HG03565 (cell line): ENCODE measurements at regions not wholly inside any gene's neighbourhood (a gene's known extent, or its start where the extent isn't known, plus 50 kb on each side); places are given as distances from the start of the nearest gene placed in this dataset.
A peak's percentile ranks its signal among the peaks of the same experiment; 100 is the strongest.
"Not testable (repeated sequence)": the region's sequence is repeated elsewhere in the genome, so short reads cannot be mapped to it uniquely, and the experiment has no call there.

ENCODE experiments used
- ATAC-seq: cut with Tn5 transposase; IDR thresholded peaks from one replicate; pipeline ENCODE4 v1.9.1; 2021; ENCODE audit warnings: mild to moderate bottlenecking, moderate library complexity; ENCODE audit not compliant: unreplicated experiment

DNA sequence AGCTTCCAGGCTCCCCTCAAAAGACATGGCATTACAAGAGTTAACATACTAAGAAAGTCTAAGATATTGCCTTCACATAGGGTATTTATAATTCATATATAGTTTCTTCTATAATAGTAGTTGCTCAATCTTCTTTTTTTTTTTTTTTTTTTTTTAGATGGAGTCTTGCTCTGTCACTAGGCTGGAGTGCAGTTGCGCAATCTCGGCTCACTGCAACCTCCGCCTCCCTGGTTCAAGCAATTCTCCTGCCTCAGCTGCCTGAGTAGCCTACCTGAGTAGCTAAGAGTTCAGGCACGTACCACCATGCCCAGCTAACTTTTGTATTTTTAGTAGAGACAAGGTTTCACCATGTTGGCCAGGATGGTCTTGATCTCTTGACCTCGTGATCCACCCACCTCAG lies 337.0 kb downstream of the FAM181B start:
- not testable (repeated sequence) for ATAC-seq

GRCh38 chr11:82384308-82384707 lies 349.4 kb downstream of the FAM181B start:
- no peak for ATAC-seq

- ATAC-seq, result no peak
Measured at GRCh38 chr11:82373781-82374542, 359.7 kb downstream of the FAM181B start.

- ATAC-seq, result no peak
Measured at GRCh38 chr11:82365351-82365750, 368.3 kb downstream of the FAM181B start.

DNA sequence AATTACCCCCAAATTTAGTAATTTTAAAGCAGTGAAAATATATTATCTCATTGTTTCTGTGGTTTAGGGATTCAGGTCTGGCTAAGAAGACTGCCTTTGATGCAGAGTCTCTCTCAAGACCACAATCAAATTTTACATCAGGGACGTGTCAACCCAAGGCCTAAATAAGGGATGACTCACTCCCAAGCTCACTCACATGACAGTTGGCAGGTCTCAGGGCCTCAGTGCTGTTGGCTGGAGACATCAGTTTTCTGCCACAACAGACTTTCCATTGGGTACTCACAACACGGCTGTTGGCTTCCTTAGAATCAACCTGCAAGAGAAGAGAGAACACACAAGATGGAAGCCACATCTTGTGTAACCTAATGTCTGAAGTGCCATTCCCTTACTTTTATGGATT lies 377.3 kb downstream of the FAM181B start:
- ATAC-seq, result no peak

DNA sequence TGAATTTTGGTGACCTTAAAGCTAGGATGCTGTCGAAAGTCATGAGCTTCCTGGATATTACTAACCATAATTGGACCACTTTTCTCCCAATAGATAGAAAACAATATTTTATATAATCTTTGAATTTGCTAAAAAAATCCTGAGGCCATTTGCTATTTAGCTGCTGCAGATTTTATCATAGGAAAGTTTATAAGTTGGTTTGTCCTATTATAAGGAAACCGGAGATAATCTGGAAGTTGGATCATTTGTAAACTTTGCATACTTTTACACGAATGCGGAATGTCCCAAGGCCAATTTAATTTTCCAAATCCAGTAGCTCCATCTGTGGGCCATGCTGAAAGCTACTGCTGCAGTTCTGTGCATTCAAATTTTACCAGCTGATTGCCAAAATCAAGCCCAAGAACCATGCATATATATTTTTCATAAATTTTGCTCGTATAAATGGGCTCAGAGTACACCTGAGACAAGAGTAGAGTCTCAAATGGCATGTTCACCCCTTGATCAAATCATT lies 378.3 kb downstream of the FAM181B start:
- ATAC-seq, result no peak

DNA sequence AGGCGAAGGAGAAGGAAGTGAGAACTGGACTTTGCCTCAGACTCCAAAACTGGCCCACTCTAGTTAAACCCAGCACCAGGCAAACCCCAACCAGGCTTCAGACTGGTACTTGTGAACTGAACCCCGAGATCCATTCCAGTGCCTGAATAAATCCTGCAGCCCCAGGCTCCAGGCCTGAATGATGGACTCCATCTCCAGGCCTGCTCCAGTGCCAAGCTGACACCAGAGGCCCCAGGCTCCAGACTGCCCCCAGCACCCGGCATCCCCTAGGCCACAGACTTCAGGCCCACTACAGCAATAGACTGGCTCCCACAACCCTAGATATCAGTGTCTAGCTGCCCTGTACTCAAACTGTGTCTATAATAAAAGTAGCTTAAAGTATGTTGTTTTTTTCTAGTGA lies 406.8 kb downstream of the FAM181B start:
- no peak for ATAC-seq

GRCh38 chr11:82321206-82321605 lies 412.5 kb downstream of the FAM181B start:
- ATAC-seq, result no peak

DNA sequence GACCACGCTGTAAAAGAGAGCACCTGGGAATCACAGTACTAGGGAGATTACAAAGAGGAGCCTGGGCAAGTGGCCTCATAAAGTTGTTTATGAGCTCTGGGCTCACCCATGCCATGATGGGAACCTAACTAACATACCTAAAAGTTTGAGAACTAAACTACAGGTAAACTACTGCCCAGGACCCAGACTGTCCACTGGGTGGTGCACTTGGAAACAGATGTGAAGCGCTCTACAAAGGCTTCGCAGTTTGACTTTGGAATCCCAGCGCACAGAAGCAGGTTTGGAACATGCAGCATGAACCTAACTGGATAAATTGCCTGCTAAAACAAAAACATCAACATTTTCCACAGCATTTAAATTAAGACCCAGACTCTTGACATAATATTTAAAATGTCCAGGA lies 418.6 kb downstream of the FAM181B start:
- ATAC-seq, result peak; percentile 62

DNA sequence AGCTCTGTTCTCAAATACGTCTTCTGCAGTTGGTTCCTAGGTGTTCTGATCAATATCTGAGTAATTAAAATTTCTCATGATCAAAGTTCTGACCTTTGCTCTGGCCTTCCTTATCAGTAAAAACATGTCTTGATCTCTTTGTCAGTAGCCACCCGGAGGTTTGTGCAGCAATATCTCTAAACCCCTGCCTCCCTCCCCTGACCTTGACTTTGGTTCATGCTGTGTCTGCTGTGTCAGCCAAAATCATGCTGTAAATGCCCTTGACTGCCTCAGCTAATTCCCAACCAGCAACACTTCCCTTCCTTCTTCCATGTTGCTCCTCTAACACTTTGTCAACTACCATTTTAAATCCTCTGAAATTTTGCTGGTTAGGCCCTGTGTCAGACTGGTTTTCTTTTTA lies 424.7 kb downstream of the FAM181B start:
- ATAC-seq, result no peak

DNA sequence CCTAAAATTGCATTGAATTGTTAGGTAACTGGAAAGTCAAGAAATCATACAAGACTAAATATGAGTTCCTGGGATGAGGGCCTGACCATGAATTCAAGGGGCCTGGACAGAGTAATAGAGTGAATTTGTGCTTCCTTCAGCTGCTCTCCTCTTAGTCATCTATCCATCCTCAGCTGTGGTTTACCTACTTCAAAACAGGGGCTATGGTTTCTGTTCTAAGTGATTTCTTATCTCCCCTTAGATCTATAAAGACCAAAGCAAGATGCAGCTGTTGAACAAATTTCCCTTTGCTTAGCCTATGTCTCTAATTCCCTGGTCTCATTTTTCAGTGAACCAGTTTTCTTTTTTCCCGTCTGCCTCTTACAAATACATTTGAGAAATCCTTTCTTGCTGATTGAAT lies 428.5 kb downstream of the FAM181B start:
- ATAC-seq, result no peak

DNA sequence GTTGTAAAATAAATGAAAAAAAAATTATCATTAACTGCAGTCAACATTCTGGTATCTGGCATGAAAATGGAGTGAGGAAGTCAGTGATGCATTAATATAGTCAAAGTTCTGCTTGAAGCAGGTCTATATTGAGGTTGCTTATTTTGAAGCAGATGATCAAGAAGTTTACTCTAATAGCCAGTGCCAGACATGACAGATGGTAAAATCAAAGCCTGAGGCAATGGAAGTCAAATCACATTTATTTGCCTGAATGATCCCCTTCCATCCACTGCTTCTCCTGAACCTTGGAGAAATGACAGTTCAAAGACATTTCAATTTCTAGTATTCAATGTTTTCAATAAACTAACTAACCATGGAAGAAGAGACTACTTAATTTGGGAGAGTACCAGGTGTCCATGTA lies 430.0 kb downstream of the FAM181B start:
- ATAC-seq, result no peak

DNA sequence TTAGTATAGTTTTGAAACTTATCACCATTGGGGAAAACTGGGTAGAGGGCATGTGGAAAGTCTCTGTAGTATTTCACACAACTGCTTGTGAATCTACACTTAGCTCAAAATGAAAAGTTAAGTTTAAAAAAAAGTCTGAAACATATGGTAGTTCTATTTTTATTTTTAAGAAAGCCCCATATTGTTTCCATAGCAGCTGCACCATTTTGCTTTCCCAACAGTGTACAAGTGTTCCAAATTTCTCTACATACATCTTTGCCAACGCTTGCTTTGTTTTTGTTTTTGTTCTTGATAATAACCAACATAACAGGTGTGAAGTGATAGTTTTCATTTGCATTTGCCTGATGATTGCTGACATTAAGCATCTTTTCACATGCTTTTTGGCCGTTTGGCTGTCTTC lies 445.2 kb downstream of the FAM181B start:
- no peak for ATAC-seq

GRCh38 chr11:82270870-82271269 lies 462.8 kb downstream of the FAM181B start:
- no peak for ATAC-seq

DNA sequence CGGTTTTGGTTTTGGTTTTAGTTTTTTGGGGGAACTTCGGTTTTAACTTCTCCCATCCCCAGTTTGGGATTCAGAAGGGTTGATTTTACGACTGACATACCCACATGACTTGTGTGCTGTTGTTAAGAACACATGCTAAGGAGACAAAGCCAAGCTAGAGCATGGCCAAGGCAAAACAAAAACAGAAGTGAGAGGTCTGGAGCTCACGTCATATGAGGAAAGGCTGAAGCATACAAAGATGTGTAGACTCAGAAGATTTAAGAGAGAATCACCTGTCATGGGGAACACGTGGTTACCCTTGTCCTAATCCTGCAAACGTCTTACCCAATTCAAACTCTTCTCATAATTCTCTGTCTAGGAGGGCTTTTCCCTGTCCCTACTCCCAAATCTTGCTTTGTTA lies 465.0 kb downstream of the FAM181B start:
- ATAC-seq, result no peak

DNA sequence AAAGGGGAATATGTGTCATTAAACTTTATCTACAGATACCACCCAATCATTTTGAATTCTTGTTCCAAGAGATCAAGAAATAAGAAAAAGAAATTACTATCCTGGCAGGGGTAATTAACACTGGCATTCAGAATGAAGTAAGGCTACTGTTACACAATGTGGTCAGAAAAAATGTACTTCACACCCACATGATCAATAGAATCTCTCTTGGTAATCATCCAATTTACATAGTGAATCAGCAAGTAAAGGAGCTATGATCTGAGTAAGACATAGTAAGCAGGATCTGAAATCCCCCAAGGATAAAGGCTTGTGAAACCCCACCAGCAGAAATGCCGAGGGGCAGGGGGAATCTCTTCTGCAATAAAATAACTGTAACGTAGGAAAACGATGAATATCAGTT lies 466.5 kb downstream of the FAM181B start:
- ATAC-seq, result no peak

GRCh38 chr11:82261367-82261766 lies 472.3 kb downstream of the FAM181B start:
- ATAC-seq, result peak; percentile 44

GRCh38 chr11:82250047-82250446 lies 483.6 kb downstream of the FAM181B start:
- ATAC-seq, result no peak

GRCh38 chr11:82246926-82247325 lies 486.7 kb downstream of the FAM181B start:
- ATAC-seq, result no peak

DNA sequence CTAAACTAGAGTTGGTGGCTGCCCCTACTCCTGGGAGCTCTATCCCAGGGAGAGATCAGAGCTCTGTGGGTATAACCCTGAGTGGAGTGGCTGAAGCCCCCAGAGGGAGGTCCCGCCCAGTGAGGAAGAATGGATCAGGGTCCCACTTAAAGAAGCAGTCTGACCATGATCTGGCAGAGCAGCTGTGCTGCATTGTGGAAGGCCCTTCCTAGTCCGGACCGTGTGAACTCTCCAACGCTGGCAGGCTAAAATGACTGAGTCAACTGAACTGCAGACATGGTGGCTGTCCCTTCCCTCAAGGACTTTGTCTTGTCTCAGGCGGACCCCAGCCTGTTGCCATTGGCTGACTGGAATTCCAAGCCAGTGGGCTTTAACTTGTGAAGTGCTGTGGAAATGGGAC lies 494.2 kb downstream of the FAM181B start:
- no peak for ATAC-seq

- ATAC-seq, result no peak
Measured at GRCh38 chr11:82234256-82234655, 499.4 kb downstream of the FAM181B start.

GRCh38 chr11:82233201-82233600 lies 500.5 kb downstream of the FAM181B start:
- no peak for ATAC-seq

GRCh38 chr11:82229341-82229740 lies 504.3 kb downstream of the FAM181B start:
- ATAC-seq, result peak; percentile 76
